ENCODE measurements at regions not wholly inside any gene's neighbourhood (a gene's known extent, or its start where the extent isn't known, plus 50 kb on each side); places are given as distances from the start of the nearest gene placed in this dataset.

DNA sequence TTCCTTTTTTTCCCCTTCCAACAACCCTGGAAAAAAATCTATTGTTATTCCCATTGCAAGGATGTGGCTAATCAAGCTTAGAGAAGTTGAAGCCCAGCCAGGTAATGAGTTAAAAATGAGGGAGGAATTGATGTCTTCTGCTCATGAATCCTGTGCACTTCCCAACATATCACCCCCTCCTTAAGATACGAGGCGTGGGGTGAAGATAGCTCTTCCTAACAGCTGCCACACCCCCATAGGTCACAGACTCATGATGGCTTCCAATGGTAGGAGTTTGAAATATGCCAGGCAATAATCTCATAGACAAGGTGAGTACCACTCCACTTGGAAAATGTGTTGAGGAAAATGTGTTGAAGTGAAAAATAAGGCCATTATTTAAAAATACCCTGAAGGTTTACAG is 71.3 kb upstream of the HECW1 start:
- TF ChIP-seq, protein P1, sequence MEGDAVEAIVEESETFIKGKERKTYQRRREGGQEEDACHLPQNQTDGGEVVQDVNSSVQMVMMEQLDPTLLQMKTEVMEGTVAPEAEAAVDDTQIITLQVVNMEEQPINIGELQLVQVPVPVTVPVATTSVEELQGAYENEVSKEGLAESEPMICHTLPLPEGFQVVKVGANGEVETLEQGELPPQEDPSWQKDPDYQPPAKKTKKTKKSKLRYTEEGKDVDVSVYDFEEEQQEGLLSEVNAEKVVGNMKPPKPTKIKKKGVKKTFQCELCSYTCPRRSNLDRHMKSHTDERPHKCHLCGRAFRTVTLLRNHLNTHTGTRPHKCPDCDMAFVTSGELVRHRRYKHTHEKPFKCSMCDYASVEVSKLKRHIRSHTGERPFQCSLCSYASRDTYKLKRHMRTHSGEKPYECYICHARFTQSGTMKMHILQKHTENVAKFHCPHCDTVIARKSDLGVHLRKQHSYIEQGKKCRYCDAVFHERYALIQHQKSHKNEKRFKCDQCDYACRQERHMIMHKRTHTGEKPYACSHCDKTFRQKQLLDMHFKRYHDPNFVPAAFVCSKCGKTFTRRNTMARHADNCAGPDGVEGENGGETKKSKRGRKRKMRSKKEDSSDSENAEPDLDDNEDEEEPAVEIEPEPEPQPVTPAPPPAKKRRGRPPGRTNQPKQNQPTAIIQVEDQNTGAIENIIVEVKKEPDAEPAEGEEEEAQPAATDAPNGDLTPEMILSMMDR (IDR thresholded peaks at IDR 0.05), result no peak
- TF ChIP-seq EZH2 (IDR thresholded peaks at IDR 0.05), result no peak
